Jurkat, Clone E6-1 (cell line): ENCODE measurements at regions not wholly inside any gene's neighbourhood (a gene's known extent, or its start where the extent isn't known, plus 50 kb on each side); places are given as distances from the start of the nearest gene placed in this dataset.
"Not testable (repeated sequence)": the region's sequence is repeated elsewhere in the genome, so short reads cannot be mapped to it uniquely, and the experiment has no call there.

Experiments used
- DNase-seq: peaks from one replicate; pipeline ENCODE4 v3.0.0-alpha.2; 2011; ENCODE audit warnings: low read depth, low spot score
- H3K4me3 ChIP-seq: 2 replicates; pipeline ENCODE4 v1.5.1; 2011; ENCODE audit warnings: mild to moderate bottlenecking, low read length, control low read depth, moderate library complexity

DNA sequence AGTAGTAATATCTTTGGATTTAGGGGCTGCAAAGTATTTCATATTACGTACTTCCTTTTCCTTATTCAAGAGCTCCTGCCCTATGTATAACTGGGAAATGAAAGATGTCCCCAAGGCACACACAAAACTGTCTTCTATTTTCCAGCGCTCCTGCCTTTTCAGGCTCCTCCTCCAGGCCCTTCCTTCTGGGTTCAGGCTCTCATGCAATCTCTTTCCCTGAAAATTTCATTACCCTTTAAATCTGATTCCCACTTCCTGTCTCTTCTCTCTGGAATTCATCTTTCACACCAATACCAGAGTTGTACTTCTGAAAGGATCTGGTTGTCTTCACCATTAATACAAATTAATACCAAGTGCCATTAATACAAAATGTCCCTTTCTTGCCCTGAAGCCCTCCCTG, 181.6 kb downstream of the UTRN start:
- no peak for DNase-seq

DNA sequence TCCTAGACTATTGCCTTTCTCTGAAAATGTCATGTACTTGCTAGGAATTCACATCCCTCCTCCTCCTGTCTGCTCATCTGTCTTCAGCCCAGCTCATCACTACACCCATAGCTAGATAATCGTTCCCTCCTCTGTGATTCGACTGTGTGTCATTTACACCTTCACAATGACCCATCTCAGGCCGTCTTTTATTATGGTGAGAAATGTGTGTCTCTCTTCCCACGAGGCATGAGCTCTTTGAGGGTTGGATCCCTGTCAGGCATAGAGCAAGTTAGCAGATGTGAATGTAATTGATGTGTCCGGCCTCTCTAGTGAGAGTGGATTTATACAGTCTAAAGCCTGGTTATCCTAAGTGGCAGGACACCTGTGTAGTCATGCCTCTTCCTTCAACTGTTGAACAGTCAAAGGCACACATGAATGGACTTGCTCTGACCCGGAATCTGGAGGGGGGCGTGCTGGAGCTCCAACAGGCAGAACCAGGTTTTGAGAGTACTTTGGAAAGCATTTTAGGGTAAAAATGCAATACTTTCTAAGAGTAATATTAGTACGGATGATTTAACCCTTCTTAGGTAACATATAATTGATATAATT, 182.1 kb downstream of the UTRN start:
- DNase-seq: no peak
- H3K4me3 ChIP-seq: no peak overlapping the region

More for the DNA sequence above, 181.6 kb downstream of the UTRN start:
- H3K4me3 ChIP-seq: no peak overlapping the region

DNA sequence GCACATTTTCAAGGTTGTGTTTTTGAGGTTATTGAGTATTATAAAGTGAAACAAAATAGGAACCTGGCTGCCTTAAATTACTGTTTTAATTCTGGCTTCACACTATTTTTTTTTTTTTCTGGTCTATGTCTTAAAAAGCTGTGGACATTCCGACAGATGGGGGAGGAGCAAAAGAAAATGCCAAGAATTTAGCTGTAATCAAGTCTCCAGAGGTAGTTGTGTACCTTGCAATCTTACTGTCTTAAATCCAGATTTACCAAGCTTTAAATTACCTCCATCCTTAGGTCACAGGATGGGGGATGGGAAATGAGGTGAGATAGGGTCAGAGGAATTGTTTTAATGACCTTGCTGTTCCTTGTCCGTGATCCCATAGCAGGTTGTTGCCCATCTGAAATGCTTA, 182.8 kb downstream of the UTRN start:
- DNase-seq: no peak
- H3K4me3 ChIP-seq: no peak overlapping the region

DNA sequence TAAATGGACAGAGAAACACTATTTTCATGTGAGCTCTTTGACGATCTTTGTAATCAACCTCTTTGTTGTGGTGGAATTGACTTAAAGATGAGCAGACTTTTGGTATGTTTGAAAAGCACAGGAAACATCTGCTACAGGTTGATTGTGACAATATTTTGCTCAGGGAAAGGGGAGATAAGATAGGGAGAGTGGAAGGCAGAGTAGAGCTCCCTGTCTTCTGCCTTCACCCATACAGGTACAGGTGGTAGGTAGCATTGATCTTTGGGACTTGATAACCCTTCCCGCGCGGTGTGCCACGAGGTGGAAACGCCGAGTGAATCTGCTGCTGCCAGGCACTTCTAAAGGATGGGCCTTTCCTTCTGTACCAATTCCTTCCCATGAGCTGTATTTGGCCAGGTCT, 183.6 kb downstream of the UTRN start:
- H3K4me3 ChIP-seq: no peak overlapping the region
- DNase-seq: peak; percentile 96

DNA sequence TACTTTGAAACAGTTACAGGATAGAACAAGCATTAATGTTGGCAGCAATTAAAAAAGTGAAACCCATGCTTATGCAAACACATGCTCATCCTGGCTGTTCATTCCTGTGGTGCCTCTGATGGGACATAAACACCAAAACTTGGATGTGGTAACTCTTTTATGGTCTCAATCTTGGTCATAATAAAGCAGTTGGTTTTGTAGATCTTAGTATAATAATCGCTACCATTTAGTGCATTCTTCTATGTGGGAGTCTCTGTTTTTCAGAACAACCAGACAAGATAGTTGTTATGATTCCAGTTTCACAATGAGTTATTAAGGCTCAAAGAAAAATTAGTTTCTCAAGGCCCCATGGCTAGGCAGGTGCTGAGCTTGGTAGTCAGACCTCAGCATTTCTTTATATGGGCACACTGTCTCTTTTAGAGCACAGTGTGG, 184.0 kb downstream of the UTRN start:
- no peak overlapping the region for H3K4me3 ChIP-seq
- DNase-seq: peak; percentile 74

DNA sequence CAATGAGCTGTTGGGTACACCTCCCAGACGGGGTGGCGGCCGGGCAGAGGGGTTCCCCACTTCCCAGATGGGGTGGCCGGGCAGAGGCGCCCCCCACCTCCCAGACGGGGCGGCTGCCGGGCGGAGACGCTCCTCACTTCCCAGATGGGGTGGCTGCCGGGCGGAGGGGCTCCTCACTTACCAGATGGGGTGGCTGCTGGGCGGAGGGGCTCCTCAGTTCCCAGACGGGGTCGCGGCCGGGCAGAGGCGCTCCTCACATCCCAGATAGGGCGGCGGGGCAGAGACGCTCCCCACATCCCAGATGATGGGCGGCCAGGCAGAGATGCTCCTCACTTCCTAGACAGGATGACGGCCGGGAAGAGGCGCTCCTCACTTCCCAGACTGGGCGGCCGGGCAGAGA, 185.1 kb downstream of the UTRN start:
- not testable (repeated sequence) for DNase-seq, H3K4me3 ChIP-seq

DNA sequence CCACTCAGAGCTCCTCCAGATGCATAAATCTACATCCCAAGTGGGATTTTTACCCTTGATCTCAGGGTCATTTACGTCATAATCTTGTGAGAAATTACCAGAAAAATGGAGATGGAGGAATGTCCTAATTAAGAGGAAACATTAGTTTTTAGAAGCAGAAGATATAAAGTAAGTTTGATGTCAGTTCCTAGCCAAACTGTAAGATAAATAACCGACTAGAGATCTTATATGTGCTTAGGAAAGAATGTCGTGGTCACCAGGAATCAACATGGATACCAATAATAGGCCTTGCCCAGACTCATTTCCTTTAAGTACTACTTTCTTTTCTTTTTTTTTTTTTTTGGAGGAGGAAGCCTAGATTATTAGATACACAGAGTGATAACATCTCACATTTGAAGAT, 186.9 kb downstream of the UTRN start:
- no peak for DNase-seq
- H3K4me3 ChIP-seq: no peak overlapping the region

DNA sequence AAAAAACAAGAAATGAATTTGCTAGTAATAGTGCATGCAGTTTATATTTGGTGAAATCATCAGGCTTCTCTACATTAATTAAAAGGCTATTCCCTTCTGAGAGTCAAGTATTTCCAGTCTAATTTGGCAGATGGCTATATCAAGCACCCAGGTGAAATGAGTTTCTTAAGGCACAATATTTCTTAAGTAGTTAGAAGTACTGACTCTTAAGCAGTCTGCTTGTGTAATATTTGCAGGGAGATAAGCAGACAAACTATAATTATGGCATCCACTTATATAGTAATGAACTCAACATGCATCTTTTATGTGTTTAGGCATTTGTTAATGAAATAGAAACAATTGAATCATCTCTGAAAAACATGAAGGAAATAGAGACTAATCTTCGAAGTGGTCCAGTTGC, 189.2 kb downstream of the UTRN start:
- no peak overlapping the region for H3K4me3 ChIP-seq
- DNase-seq: no peak

DNA sequence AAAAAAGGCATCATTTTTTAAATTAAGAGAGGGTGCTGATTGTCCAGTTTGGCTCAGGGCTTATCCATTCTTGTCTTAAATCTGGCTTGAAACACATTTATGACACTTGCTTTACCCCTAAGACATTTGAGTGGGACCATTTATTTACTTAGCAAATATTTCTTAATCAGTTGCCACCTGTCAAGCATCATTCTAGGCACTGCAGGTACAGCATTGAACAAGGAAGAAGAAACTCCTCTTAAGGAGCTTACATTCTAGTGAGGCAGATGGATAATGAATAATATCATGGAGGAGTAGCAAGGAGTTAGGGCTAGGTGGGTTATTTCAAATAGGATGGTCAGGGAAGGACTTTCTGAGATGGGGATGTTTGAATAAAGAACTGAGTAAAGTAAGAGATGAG, 189.8 kb downstream of the UTRN start:
- no peak for DNase-seq
- H3K4me3 ChIP-seq: no peak overlapping the region

DNA sequence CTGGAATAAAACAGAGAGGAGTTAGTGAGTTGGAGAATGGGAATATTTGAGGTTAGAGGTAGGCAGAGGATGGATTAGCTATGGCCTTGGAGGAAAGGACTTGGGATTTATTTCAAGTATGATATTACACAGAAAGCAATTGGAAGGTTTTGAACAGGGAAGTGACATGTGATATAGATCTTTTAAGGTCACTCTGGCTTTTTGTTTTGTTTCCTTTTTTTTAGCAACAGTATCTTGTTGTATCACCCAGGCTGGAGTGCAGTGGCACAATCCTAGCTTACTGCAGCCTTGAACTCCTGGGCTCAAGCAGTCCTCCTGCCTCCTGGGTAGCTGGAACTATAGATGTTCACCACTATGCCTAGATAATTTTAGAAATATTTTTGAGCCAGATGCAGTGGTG, 190.3 kb downstream of the UTRN start:
- DNase-seq: no peak
- H3K4me3 ChIP-seq: no peak overlapping the region

DNA sequence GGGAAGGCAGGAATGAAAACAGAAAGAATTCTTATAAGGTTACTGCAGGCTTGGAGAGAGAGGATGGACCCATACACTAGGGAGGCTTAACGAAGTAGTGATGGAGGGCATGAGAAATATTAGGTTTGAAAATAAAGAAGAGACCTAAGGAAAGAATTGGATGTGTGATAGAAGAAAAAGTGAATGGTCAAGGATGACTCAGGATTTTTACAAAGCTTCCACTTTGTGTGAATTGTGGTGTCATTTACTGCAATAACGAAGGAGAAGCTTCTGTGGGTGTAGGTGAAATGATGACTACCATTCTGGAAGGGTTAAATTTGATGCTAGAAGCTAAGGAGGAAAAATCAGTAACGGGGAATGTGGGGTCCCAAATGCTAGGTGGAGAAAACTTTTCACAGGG, 191.2 kb downstream of the UTRN start:
- H3K4me3 ChIP-seq: no peak overlapping the region
- no peak for DNase-seq

DNA sequence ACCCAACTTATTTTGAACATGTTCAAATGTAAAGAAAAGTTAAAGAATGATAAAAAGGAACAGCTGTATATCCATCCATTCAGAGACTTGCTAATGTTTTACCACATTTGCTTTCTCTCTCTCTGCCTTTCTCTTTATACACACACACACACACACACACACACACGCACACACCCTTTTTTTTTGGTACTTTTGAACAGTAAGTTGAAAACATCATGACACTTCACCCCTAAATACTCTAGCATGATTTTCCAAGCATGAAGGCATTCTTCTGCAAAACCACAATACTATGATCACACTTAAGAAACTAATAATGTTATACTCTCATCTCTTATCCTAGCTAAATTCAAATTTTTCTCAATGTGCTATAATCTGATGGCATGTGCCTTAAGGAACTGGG, 192.3 kb downstream of the UTRN start:
- no peak for DNase-seq

DNA sequence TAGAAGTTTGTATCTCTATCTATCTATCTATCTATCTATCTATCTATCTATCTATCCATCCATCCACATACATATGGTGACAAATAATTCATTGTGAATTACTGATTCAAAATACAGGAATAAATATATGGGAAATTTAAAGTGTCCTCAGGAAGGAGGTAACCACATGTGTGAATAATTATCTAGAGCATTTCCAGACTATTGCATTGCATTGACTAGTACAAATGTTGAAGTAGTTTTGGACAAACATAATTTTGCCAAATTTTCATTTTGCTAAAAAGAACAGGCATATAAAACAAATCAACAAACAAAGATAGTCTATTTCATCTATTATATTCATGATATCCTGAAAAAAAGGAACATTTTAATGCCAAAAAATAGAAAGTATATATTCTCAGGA, 192.7 kb downstream of the UTRN start:
- H3K4me3 ChIP-seq: no peak overlapping the region
- no peak for DNase-seq

More for the DNA sequence above, 192.3 kb downstream of the UTRN start:
- no peak overlapping the region for H3K4me3 ChIP-seq

DNA sequence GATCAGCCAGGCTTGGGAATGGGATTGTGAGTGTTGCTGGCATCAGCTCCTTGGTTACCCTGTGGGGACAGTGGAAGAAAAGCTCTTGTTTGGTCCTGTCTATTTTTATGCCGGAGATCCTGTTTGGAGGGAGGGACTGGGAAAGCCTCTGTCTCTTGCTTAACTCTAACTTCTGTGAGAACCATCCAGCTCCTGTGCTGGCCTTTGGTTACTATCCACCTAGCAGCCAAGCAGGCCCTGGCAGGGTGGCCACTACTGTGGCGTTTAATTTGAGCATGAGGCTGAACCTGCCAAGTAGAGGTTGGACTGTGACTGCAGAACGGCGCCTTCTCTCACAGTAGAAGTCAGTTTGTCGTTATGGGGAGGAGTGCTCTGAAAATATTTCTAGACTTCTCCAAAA, 193.3 kb downstream of the UTRN start:
- H3K4me3 ChIP-seq: no peak overlapping the region
- DNase-seq: no peak

DNA sequence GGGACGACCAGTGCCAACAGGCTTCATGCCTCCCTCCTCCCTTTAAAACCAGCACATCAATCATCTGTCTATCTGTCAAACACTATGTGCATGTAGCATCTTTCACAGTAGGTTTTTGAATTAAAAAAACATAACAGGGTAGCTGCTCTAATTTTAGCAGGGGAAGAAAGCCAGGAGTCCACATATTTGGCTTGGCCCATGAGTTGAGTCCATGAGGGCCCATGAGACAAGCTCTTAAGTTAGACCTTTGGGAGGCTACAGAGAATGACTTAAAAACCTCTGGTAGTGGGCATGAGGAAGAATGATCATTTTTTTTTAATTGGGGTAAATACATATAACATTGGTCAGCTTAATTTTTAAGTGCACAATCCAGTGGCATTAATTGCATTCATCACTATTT, 194.9 kb downstream of the UTRN start:
- DNase-seq: no peak

DNA sequence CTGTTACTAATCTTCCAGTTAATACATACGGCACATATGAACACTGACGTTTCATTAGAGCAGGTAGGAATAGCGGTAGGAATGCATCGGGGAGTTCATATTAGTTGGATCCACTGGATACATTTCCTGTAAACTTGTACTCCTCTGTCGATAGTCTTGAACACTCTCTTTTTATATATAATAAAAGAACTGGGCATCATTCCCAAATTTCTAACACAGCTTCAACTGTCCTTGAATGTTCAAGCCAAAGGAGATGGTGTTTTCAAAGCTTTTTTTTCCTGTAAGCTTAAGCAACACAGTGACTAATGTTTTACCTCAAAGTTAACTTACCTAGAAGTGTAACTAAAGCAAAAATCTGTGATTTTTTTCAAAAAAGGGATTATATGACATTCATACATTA, 195.3 kb downstream of the UTRN start:
- DNase-seq: no peak
- no peak overlapping the region for H3K4me3 ChIP-seq

More for the DNA sequence above, 194.9 kb downstream of the UTRN start:
- H3K4me3 ChIP-seq: no peak overlapping the region

DNA sequence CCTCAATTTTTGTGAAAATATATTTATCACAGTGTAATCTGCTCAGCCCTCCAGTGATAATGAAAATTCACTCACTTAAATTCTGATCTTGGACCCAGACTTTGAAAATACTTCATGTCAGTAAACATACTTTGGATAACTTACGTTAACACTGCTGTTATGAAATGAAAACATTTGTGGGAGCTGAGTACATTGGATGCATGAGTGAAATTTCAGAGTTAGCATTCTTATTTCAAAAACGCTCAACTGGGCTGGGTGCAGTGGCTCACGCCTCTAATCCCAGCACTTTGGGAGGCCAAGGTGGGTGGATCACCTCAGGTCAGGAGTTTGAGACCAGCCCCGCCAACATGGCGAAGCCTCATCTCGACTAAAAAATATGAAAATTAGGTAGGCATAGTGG, 196.4 kb downstream of the UTRN start:
- H3K4me3 ChIP-seq: no peak overlapping the region
- DNase-seq: no peak

DNA sequence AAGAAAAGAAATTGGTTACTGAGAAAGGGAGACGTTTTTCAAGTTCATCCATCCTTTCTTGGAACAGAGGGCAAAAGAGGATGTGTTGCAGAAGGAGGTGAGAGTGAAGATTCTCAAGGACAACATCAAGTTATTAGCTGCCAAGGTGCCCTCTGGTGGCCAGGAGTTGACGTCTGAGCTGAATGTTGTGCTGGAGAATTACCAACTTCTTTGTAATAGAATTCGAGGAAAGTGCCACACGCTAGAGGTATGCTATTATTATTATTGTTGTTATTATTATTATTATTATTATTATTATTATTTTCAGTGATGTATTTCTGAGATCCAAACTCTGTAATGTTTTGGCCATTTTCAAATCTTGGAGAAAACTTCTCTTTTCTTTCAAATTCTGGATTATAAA, 197.0 kb downstream of the UTRN start:
- no peak overlapping the region for H3K4me3 ChIP-seq
- DNase-seq: peak; percentile 71

DNA sequence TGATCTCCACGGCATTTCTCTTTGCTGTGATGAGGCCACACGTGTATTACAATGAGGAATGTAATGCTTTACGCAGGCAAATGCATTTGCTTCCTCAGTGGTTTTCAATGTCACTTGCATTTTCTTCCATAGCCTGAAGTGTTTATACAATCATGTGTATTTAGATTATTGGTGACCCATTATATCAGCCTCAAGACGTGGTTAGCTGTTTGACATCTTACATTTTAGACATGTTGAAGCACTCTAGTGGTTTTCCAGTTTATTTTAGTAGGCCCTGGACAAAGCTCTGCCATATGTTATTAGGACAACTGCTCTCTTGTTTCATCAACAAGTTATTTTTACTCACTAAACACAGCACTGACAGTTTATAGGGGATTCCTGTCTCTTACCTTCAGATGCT, 200.4 kb downstream of the UTRN start:
- H3K4me3 ChIP-seq: no peak overlapping the region
- no peak for DNase-seq

DNA sequence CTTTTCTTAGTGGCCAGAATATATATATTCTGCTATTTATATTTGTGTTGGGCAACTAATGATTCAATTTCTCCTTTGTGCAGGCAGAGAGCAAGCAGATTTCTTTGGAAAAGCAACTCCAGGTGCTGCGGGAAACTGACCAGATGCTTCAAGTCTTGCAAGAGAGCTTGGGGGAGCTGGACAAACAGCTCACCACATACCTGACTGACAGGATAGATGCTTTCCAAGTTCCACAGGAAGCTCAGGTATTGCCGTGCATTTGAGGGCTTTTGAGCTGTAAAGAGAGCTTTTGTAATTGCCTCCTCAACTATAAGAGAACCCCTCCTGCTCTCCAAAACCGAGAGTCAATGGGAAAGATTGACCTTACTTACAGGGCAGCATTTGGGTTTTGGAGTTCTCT, 203.5 kb downstream of the UTRN start:
- no peak for DNase-seq
- no peak overlapping the region for H3K4me3 ChIP-seq

DNA sequence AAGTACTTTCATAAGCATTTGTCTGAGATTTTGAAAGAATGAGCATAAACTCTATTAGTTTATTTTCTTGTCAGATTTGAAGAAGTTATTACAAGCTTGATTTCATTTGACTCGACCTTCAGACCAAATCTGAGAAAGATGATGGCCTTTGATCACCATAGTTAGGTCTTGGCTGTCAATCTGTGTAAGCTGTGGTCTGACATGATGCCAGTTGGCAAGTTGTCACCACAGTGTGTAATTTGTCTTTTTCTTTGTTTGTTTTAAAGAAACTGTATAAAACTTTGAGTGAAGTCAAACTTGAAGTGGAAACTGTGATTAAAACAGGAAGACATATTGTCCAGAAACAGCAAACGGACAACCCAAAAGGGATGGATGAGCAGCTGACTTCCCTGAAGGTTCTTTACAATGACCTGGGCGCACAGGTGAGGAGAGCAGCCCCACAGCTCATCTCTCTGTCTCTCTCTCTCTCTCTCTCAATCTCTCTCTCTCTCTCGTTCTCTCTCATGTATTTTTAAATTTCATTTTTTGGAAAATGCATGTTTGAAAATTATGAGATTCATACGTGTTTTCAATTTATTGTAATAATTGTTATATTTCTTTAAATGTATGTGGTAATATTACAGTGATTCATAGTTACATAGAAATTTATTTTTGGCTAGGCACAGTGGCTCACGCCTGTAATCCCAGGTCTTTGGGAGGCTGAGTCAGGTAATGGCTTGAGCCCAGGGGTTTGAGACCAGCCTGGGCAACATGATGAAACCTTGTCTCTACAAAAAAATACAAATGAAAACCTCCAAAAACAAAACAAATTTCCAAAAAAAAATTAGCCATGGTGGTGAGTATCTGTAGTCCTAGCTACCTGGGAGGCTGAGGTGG, 208.1 kb downstream of the UTRN start:
- H3K4me3 ChIP-seq: no peak overlapping the region
- DNase-seq: no peak
